ENCODE measurements at regions not wholly inside any gene's neighbourhood (a gene's known extent, or its start where the extent isn't known, plus 50 kb on each side); places are given as distances from the start of the nearest gene placed in this dataset.
"Not testable (repeated sequence)": the region's sequence is repeated elsewhere in the genome, so short reads cannot be mapped to it uniquely, and the experiment has no call there.

GRCh38 chr15:66960519-66960918, 104.9 kb upstream of the SMAD3 start:
- H3K27ac Mint-ChIP-seq = no peak overlapping the region
- H3K36me3 Mint-ChIP-seq (ENCODE audit: low read depth) = no peaks in the 10 kb centered on the region
- no peaks in the 10 kb centered on the region for H3K4me1 Mint-ChIP-seq
- POLR2A ChIA-PET = no interaction called here
- CTCF ChIA-PET = no interaction called here
- no peak for DNase-seq
- H3K27me3 Mint-ChIP-seq = no peaks in the 10 kb centered on the region
- H3K4me3 Mint-ChIP-seq = no peak overlapping the region
- H3K9me3 Mint-ChIP-seq = no peaks in the 10 kb centered on the region

DNA sequence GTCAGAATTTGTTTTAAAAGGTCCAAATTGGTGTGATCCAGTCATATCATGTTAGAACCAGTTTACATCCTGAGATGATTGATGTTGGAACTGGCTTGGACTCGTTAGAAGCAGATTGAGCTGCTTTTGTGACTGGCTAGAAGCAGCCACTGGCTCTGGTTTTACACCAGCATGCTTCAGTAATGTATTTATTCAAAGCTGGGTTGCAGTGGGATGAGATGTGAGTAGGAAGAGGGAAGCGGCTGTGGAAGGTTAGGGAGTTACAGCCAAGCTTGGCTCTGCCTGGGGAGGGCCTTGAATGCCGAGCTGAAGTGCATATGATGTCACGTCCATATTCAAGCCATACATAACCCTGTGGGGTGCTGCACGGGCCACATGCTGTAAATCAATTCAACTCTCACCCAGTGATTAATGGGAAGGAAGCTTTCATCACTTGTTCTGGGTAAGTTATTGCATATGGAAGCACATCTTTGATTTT, 104.0 kb upstream of the SMAD3 start:
- Mint-ChIP-seq H3K4me3 (no peak overlapping the region), H3K9me3 (no peaks in the 10 kb centered on the region), H3K36me3 (ENCODE audit: low read depth) (no peaks in the 10 kb centered on the region), H3K27ac (no peak overlapping the region), H3K27me3 (no peaks in the 10 kb centered on the region), H3K4me1 (no peaks in the 10 kb centered on the region)
- DNase-seq = no peak
- CTCF ChIA-PET = interaction anchor here (0.8 kb wide), 1 partner anchor 15 kb away, joined by 3 read pairs; no protein-coding TSS in a partner anchor
- POLR2A ChIA-PET = no interaction called here

DNA sequence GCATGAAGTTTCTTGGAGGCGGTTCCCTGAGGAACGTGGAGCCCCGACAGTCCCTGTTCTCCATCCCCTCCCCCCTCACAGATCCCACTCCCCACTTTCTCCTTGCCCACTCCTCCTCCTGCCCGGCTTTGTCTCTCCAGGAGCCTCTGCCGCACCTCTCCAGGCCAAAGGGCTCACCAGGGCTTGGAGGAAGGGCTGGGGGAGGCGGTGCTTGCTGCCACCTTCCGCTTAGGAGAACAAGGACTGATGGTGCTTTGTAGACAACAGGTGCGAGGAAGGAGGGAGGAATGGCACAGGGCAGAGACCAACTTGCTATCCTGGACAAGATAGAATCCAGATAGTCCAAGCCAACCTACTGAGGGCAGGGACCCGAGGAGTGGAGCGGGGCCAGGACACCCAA, 103.5 kb upstream of the SMAD3 start:
- Mint-ChIP-seq H3K4me1 (no peaks in the 10 kb centered on the region), H3K27ac (no peak overlapping the region), H3K4me3 (no peak overlapping the region), H3K27me3 (no peaks in the 10 kb centered on the region), H3K9me3 (no peaks in the 10 kb centered on the region), H3K36me3 (ENCODE audit: low read depth) (no peaks in the 10 kb centered on the region)
- no peak for DNase-seq
- ChIA-PET POLR2A (no interaction called here), CTCF (interaction anchor here (0.8 to 1.0 kb wide), 2 partner anchors 9 to 15 kb away, joined by 3 read pairs; no protein-coding TSS in a partner anchor)

GRCh38 chr15:66962522-66962921, 102.9 kb upstream of the SMAD3 start:
- Mint-ChIP-seq H3K27me3 (no peaks in the 10 kb centered on the region), H3K36me3 (ENCODE audit: low read depth) (no peaks in the 10 kb centered on the region), H3K4me1 (no peaks in the 10 kb centered on the region), H3K27ac (no peak overlapping the region), H3K4me3 (no peak overlapping the region), H3K9me3 (no peaks in the 10 kb centered on the region)
- POLR2A ChIA-PET = no interaction called here
- CTCF ChIA-PET = interaction anchor here (0.8 to 1.0 kb wide), 2 partner anchors 10 to 16 kb away, joined by 3 read pairs; no protein-coding TSS in a partner anchor
- no peak for DNase-seq

GRCh38 chr15:66963084-66963483, 102.3 kb upstream of the SMAD3 start:
- no peaks in the 10 kb centered on the region for H3K4me1 Mint-ChIP-seq
- POLR2A ChIA-PET = no interaction called here

GRCh38 chr15:66963710-66964109, 101.7 kb upstream of the SMAD3 start:
- H3K27me3 Mint-ChIP-seq = no peaks in the 10 kb centered on the region
- H3K4me1 Mint-ChIP-seq = no peaks in the 10 kb centered on the region
- no peaks in the 10 kb centered on the region for H3K9me3 Mint-ChIP-seq
- POLR2A ChIA-PET = no interaction called here
- H3K4me3 Mint-ChIP-seq = no peak overlapping the region
- DNase-seq = no peak
- no peaks in the 10 kb centered on the region for H3K36me3 Mint-ChIP-seq (ENCODE audit: low read depth)
- CTCF ChIA-PET = no interaction called here
- H3K27ac Mint-ChIP-seq = no peak overlapping the region

More at GRCh38 chr15:66963084-66963483, 102.3 kb upstream of the SMAD3 start:
- DNase-seq = no peak
- Mint-ChIP-seq H3K27ac (no peak overlapping the region), H3K9me3 (no peaks in the 10 kb centered on the region), H3K36me3 (ENCODE audit: low read depth) (no peaks in the 10 kb centered on the region), H3K4me3 (no peak overlapping the region), H3K27me3 (no peaks in the 10 kb centered on the region)
- CTCF ChIA-PET = no interaction called here

DNA sequence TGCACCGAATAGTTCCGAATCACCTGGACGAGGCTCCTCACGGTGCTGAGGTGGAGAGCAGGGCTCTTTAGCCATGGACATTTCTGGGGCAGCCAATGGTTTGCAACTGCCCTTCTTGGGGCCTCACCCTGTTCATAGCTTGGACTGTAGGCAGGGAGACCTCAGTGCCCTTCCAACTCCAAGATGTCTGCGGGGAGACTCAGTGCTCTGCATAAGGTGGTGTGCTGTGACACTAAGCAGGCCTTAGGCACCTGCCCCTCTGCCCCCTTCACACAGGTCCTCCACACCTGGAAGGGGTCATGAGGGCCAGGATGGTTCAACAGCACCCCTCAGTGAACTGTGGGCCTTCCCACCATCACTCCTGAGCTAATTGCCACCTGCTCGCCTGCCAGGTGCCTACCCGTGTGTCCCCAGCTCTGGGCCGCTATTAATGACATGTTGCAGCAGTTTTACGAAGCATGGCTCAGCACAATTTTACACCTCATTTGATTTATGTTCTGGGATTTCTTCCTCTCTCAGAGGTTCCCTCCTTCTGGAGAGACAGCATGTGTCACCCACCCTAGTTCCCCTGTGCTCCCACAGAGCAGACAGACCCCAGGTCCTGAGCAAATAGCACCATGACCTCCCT, 101.2 kb upstream of the SMAD3 start:
- H3K27ac Mint-ChIP-seq = no peak overlapping the region
- no peaks in the 10 kb centered on the region for H3K36me3 Mint-ChIP-seq (ENCODE audit: low read depth)
- no peaks in the 10 kb centered on the region for H3K27me3 Mint-ChIP-seq
- CTCF ChIA-PET = no interaction called here
- H3K9me3 Mint-ChIP-seq = no peaks in the 10 kb centered on the region
- H3K4me1 Mint-ChIP-seq = no peaks in the 10 kb centered on the region
- POLR2A ChIA-PET = no interaction called here
- H3K4me3 Mint-ChIP-seq = no peak overlapping the region
- DNase-seq = no peak

DNA sequence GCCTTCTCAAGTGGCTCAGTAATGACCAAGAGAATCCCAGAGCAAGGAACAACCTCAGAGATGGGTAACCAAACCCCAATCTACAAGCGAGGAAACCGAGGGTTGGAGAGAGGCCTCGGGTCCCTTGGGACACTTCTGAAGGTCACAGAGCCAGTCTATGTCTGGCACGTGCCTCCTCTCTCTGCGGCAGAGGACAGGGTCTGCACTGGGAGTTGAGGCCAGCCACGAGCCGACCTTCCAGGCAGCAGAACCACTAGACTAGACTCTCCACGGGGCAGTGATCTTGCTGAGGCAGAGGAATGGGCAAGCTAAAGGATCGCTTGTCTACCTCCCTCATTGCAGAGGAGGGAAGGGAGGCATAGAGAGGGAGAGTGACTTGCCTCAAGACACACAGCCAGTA, 100.6 kb upstream of the SMAD3 start:
- H3K27ac Mint-ChIP-seq = no peak overlapping the region
- no peaks in the 10 kb centered on the region for H3K27me3 Mint-ChIP-seq
- H3K9me3 Mint-ChIP-seq = no peaks in the 10 kb centered on the region
- no peaks in the 10 kb centered on the region for H3K36me3 Mint-ChIP-seq (ENCODE audit: low read depth)
- ChIA-PET CTCF (no interaction called here), POLR2A (no interaction called here)
- no peak overlapping the region for H3K4me3 Mint-ChIP-seq
- DNase-seq = no peak
- H3K4me1 Mint-ChIP-seq = no peaks in the 10 kb centered on the region

GRCh38 chr15:66965201-66965900, 100.1 kb upstream of the SMAD3 start:
- no peaks in the 10 kb centered on the region for H3K4me1 Mint-ChIP-seq
- no peaks in the 10 kb centered on the region for H3K36me3 Mint-ChIP-seq (ENCODE audit: low read depth)
- no peaks in the 10 kb centered on the region for H3K9me3 Mint-ChIP-seq
- no peak for DNase-seq
- ChIA-PET POLR2A (no interaction called here), CTCF (no interaction called here)
- H3K4me3 Mint-ChIP-seq = no peak overlapping the region
- H3K27ac Mint-ChIP-seq = no peak overlapping the region
- H3K27me3 Mint-ChIP-seq = no peaks in the 10 kb centered on the region

DNA sequence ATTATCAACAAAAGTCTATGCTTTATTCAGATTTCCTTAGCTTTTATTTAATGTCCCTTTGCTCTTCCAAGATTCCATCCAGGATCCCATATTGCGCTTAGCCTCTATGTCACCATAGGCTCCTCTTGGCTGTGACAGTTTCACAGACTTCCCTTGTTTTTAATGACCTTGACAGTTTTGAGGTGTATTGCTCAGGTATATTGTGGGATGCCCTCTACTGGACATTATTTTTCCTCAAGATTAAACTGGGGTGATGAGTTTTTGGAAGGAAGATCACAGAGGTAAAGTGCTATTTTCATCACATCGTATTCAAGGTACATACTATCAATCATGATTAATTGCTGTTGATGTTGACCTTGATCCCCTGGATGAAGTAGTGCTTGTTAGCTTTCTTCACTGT, 99.1 kb upstream of the SMAD3 start:
- H3K4me3 Mint-ChIP-seq = no peak overlapping the region

DNA sequence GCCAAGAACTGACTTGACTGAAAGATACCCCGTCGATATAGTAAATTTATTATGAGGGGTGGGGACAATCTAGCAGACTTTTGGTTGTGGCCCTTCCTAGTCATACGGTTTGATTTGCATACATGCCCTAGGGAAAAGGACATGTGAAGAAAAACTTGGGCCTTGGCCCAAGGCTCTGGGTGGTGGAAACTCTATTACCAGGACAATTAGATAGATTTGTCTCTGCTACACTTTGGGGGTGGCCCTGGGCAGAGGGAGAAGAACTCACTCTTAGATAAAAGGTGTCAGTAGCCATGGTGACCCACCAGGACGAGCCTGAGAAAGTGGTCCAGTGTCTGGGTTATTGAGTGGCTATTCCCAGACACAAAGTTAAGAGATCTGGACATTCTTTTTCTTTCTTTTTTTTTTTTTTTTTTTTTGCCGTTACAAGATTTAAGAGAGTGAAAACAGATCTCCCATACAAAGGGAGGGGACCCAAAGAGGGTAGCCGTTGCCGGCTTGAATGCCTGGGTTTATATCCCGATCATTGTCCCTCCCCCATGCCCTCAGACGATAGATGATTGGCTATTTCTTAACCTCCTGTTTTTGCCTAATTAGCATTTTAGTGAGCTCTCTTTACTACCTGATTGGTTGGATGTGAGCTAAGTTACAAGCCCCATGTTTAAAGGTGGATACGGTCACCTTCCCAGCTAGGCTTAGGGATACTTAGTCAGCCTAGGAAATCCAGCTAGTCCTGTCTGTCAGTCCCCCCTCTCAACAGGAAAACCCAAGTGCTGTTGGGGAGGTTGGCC, 96.4 kb upstream of the SMAD3 start:
- no peak overlapping the region for H3K27ac Mint-ChIP-seq
- H3K4me1 Mint-ChIP-seq = no peaks in the 10 kb centered on the region
- no peak for DNase-seq
- H3K27me3 Mint-ChIP-seq = no peaks in the 10 kb centered on the region
- no peaks in the 10 kb centered on the region for H3K36me3 Mint-ChIP-seq (ENCODE audit: low read depth)
- ChIA-PET POLR2A (no interaction called here), CTCF (no interaction called here)
- H3K4me3 Mint-ChIP-seq = no peak overlapping the region
- no peaks in the 10 kb centered on the region for H3K9me3 Mint-ChIP-seq

More for the DNA sequence above, 99.1 kb upstream of the SMAD3 start:
- no peaks in the 10 kb centered on the region for H3K27me3 Mint-ChIP-seq
- H3K27ac Mint-ChIP-seq = no peak overlapping the region
- H3K9me3 Mint-ChIP-seq = no peaks in the 10 kb centered on the region
- no peaks in the 10 kb centered on the region for H3K36me3 Mint-ChIP-seq (ENCODE audit: low read depth)
- ChIA-PET POLR2A (no interaction called here), CTCF (no interaction called here)
- H3K4me1 Mint-ChIP-seq = no peaks in the 10 kb centered on the region
- DNase-seq = no peak

GRCh38 chr15:66974131-66974530, 91.3 kb upstream of the SMAD3 start:
- H3K9me3 Mint-ChIP-seq; H3K27ac Mint-ChIP-seq; H3K4me1 Mint-ChIP-seq; POLR2A ChIA-PET; H3K4me3 Mint-ChIP-seq; H3K36me3 Mint-ChIP-seq (ENCODE audit: low read depth); CTCF ChIA-PET; DNase-seq: not testable (repeated sequence)
- H3K27me3 Mint-ChIP-seq = peaks cover 20% of the 10 kb centered on the region

DNA sequence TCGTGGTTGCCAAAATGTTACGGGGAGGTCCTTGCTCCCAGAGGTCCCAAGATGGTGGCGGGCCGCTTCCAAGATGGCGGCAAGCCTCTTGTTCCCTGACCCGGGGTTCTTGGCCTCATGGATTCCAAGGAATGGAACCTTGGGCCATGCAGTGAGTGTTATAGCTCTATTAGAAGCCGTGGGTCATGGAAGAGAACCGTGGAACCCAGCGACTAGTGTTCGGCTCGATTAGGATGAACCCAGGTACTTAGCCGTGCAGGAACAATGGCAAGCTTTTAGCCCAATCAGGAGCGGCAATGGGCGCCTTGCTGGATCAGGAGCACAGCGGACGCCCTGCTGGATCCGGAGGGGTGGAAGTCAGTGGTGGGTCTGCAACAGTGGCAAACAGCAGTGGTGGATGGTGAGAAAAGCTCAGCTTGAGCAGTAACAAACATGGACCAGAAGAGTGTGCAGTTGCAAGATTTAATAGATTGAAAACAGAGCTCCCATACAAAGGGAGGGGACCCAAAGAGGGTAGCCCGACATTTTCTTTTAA, 89.2 kb upstream of the SMAD3 start:
- H3K4me3 Mint-ChIP-seq; H3K36me3 Mint-ChIP-seq (ENCODE audit: low read depth); DNase-seq; POLR2A ChIA-PET; H3K9me3 Mint-ChIP-seq; H3K4me1 Mint-ChIP-seq; H3K27ac Mint-ChIP-seq; CTCF ChIA-PET: not testable (repeated sequence)
- peaks cover 30% of the 10 kb centered on the region for H3K27me3 Mint-ChIP-seq

Measured in activated CD4-positive, alpha-beta memory T cell treated with anti-CD3 and anti-CD28 coated beads, Interleukin-2, amount 10 ng/mL, durations not matched to agents 7 days and 5 days (primary cell).